ENCODE measurements at regions not wholly inside any gene's neighbourhood (a gene's known extent, or its start where the extent isn't known, plus 50 kb on each side); places are given as distances from the start of the nearest gene placed in this dataset.

GRCh38 chr14:101194373-101195308 lies 291.1 kb upstream of the RTL1 start:
- TF ChIP-seq CTCF (IDR thresholded peaks at IDR 0.05) (no peak), POLR2AphosphoS5 (IDR thresholded peaks at IDR 0.05; ENCODE audit: insufficient read depth in 1 of 2, low read depth in 1 of 2) (no peak), POLR2A (IDR thresholded peaks at IDR 0.05) (no peak)

Measured in vagina (tissue), 2 donors.